HCT116 (cell line): ENCODE measurements at regions not wholly inside any gene's neighbourhood (a gene's known extent, or its start where the extent isn't known, plus 50 kb on each side); places are given as distances from the start of the nearest gene placed in this dataset.

ENCODE experiments used
- ATAC-seq: fragments of 200-7000 bp; cut with Tn5 transposase; 2 replicates; pipeline ENCODE4 v1.9.1; 2020; ENCODE audit warnings: mild to moderate bottlenecking, moderate library complexity
- BruUV-seq: library from RNA; stranded (reverse); fragments of 400-500 nt; replicated peaks from 2 replicates; lab custom pipeline; 2021; lab: Mats Ljungman, UMichigan
- CTCF ChIA-PET: fragments of 300-600 bp; sonication (Branson Sonifier 250); formaldehyde crosslinking; loops from one replicate; lab custom pipeline; 2021; ENCODE audit warnings: antibody characterized with exemption; lab: Charles Lee
- POLR2A ChIA-PET: fragments of 300-600, 350-600 bp; sonication (Branson Sonifier 250); formaldehyde crosslinking; loops from one replicate; lab custom pipeline; 2021; ENCODE audit warnings: antibody characterized with exemption; lab: Charles Lee
- RAD21 ChIA-PET, 2 experiments: fragments of 300-600 bp; sonication (Branson Sonifier 250); formaldehyde crosslinking; loops; one replicate each; lab custom pipeline; 2023; ENCODE audit warnings: low total read pairs in 2 of 2; ENCODE audit not compliant: uncharacterized antibody in 2 of 2, unreplicated experiment in 2 of 2, low non-redundant PET in 1 of 2; lab: Charles Lee
- DNase-seq: peaks from one replicate; pipeline ENCODE4 v3.0.0-alpha.2; 2010; ENCODE audit warnings: low read depth, low spot score
- H2AFZ ChIP-seq: fragments of 200-600 bp; shearing (Covaris generic), sonication (generic); 2 replicates; pipeline ENCODE4 v1.6.1; 2017; ENCODE audit warnings: low read depth, mixed run types, mixed read lengths, antibody characterized with exemption, low read length; ENCODE audit not compliant: poor library complexity, severe bottlenecking
- H3K27ac ChIP-seq: 2 replicates; pipeline ENCODE4 v1.5.1; 2012; ENCODE audit warnings: low read depth, low read length
- H3K27me3 ChIP-seq: fragments of 200-600 bp; sonication (generic); 2 replicates; pipeline ENCODE4 v1.6.1; 2016; ENCODE audit warnings: mixed run types, low read length, mixed read lengths; ENCODE audit not compliant: insufficient read depth
- H3K36me3 ChIP-seq, 2 experiments: fragments of 200-500 bp in 1 of 2; fragments of 200-600 bp in 1 of 2; sonication (Bioruptor generic) in 1 of 2; sonication (generic) in 1 of 2; 2 replicates each; pipeline versions ENCODE4 v1.5.1 to v1.6.1; 2014 to 2016; ENCODE audit warnings: low read length in 2 of 2, inconsistent platforms in 1 of 2, mixed read lengths in 1 of 2, mixed run types in 1 of 2; ENCODE audit not compliant: insufficient read depth in 2 of 2, control insufficient read depth in 1 of 2
- H3K4me1 ChIP-seq, 2 experiments: fragments of 200-600 bp in 1 of 2; sonication (generic) in 1 of 2; 2 replicates each; pipeline versions ENCODE4 v1.5.1 to v1.6.1; 2012 to 2017; ENCODE audit warnings: low read length in 2 of 2, inconsistent platforms in 1 of 2, mild to moderate bottlenecking in 1 of 2, mixed read lengths in 1 of 2, mixed run types in 1 of 2, moderate library complexity in 1 of 2; ENCODE audit not compliant: insufficient read depth in 2 of 2, control insufficient read depth in 1 of 2
- H3K4me2 ChIP-seq: fragments of 200-600 bp; sonication (generic); 2 replicates; pipeline ENCODE4 v1.6.1; 2017; ENCODE audit warnings: mixed run types, low read length, mixed read lengths
- H3K4me3 ChIP-seq, 2 experiments: fragments of 200-600 bp in 1 of 2; sonication (generic) in 1 of 2; replicated peaks in 1 of 2; 2 replicates each; pipeline ENCODE4 v1.5.1; 2011 to 2016; ENCODE audit warnings: low read length in 2 of 2, control low read depth in 1 of 2, low read depth in 1 of 2, mild to moderate bottlenecking in 1 of 2, mixed read lengths in 1 of 2, mixed run types in 1 of 2
- H3K79me2 ChIP-seq: fragments of 200-600 bp; sonication (generic); 2 replicates; pipeline ENCODE4 v1.6.1; 2017; ENCODE audit warnings: mild to moderate bottlenecking, mixed run types, low read length, moderate library complexity, mixed read lengths; ENCODE audit not compliant: insufficient read depth
- H3K9ac ChIP-seq: fragments of 200-600 bp; sonication (generic); 2 replicates; pipeline ENCODE4 v1.6.1; 2016; ENCODE audit warnings: low read length, mixed read lengths
- H3K9me2 ChIP-seq: fragments of 200-600 bp; sonication (generic), shearing (Covaris generic); 2 replicates; pipeline ENCODE4 v1.6.1; 2017; ENCODE audit warnings: mixed run types, mild to moderate bottlenecking, moderate library complexity; ENCODE audit not compliant: insufficient read depth
- H3K9me3 ChIP-seq, 2 experiments: fragments of 200-500 bp in 1 of 2; fragments of 200-600 bp in 1 of 2; sonication (Bioruptor generic) in 1 of 2; sonication (generic) in 1 of 2; 2 replicates each; pipeline ENCODE4 v1.6.1; 2014 to 2017; ENCODE audit warnings: low read length in 2 of 2, mixed read lengths in 2 of 2, inconsistent platforms in 1 of 2, low read depth in 1 of 2, mild to moderate bottlenecking in 1 of 2, mixed run types in 1 of 2, moderate library complexity in 1 of 2; ENCODE audit not compliant: control insufficient read depth in 1 of 2, insufficient read depth in 1 of 2
- H4K20me1 ChIP-seq: fragments of 200-600 bp; sonication (generic), shearing (Covaris generic); 2 replicates; pipeline ENCODE4 v1.6.1; 2017; ENCODE audit warnings: mixed run types, mild to moderate bottlenecking, moderate library complexity; ENCODE audit not compliant: insufficient read depth
- CEBPB ChIP-seq: IDR thresholded peaks from 2 replicates; pipeline ENCODE4 v1.6.1; 2012; ENCODE audit warnings: low read depth
- EGR1 ChIP-seq: IDR thresholded peaks from 2 replicates; pipeline ENCODE4 v1.6.1; 2012; ENCODE audit warnings: low read depth
- EZH2phosphoT487 ChIP-seq: fragments of 200-600 bp; IDR thresholded peaks from 2 replicates; pipeline ENCODE4 v1.6.1; 2018; ENCODE audit warnings: antibody characterized with exemption, borderline replicate concordance
- RAD21 ChIP-seq: IDR thresholded peaks from 2 replicates; pipeline ENCODE4 v1.6.1; 2012; ENCODE audit warnings: low read depth, mild to moderate bottlenecking
- SIN3A ChIP-seq: IDR thresholded peaks from 2 replicates; pipeline ENCODE4 v1.6.1; 2012; ENCODE audit warnings: low read depth
- SP1 ChIP-seq: IDR thresholded peaks from 2 replicates; pipeline ENCODE4 v1.6.1; 2012; ENCODE audit warnings: low read depth
- TCF7L2 ChIP-seq: IDR thresholded peaks from 2 replicates; pipeline ENCODE4 v1.7.0; 2011; ENCODE audit warnings: borderline replicate concordance, inconsistent platforms; ENCODE audit not compliant: insufficient read depth, insufficient read length; ENCODE audit errors: extremely low read depth
- ZNF274 ChIP-seq: fragments of 200-500 bp; sonication (Bioruptor generic); IDR thresholded peaks from 2 replicates; pipeline ENCODE4 v1.6.1; 2014; ENCODE audit warnings: mild to moderate bottlenecking, low read depth, low read length, inconsistent platforms
- intact Hi-C: fragments of 100-400 bp; cut with micrococcal nuclease; formaldehyde crosslinking; loops from 2 replicates; pipeline ENCODE4 v1.10.0; 2022
- TF ChIP-seq, protein P1 (sequence below), 3 experiments: fragments of 200-600 bp in 1 of 3; sonication (generic) in 1 of 3; IDR thresholded peaks in 2 of 3; conservative IDR thresholded peaks in 1 of 3; 2 replicates each; pipeline ENCODE4 v1.5.1; 2012 to 2017; ENCODE audit warnings: low read depth in 2 of 3, low read length in 2 of 3, antibody characterized with exemption in 1 of 3, borderline replicate concordance in 1 of 3, control low read depth in 1 of 3, mild to moderate bottlenecking in 1 of 3, mixed read lengths in 1 of 3, mixed run types in 1 of 3, moderate library complexity in 1 of 3; ENCODE audit not compliant: insufficient read depth in 1 of 3

DNA sequence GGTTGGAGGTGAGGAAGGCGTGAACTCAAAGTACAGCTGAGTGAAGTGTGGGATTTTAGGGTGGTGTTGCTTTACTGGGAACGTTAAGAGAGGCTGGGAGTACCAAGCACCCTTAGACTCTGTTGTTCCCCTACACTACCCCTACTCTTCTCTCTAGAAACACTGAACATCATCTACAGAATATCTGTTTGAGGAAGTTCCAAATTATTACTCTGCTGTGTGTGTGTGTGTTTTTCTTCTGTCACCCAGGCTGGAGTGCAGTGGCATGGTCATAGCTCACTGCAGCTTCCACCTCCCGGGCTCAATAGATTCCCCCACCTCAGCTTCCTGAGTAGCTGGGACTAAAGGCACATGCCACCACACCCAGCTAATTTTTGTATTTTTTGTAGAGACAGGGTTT, 76.7 kb upstream of the AP1S2 start (continued):
- TF ChIP-seq TCF7L2 (no peak), EGR1 (no peak), CEBPB (no peak), SP1 (no peak), ZNF274 (no peak), EZH2phosphoT487 (no peak)
- TF ChIP-seq, protein P1, sequence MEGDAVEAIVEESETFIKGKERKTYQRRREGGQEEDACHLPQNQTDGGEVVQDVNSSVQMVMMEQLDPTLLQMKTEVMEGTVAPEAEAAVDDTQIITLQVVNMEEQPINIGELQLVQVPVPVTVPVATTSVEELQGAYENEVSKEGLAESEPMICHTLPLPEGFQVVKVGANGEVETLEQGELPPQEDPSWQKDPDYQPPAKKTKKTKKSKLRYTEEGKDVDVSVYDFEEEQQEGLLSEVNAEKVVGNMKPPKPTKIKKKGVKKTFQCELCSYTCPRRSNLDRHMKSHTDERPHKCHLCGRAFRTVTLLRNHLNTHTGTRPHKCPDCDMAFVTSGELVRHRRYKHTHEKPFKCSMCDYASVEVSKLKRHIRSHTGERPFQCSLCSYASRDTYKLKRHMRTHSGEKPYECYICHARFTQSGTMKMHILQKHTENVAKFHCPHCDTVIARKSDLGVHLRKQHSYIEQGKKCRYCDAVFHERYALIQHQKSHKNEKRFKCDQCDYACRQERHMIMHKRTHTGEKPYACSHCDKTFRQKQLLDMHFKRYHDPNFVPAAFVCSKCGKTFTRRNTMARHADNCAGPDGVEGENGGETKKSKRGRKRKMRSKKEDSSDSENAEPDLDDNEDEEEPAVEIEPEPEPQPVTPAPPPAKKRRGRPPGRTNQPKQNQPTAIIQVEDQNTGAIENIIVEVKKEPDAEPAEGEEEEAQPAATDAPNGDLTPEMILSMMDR (IDR thresholded peaks at IDR 0.05 in 2 of 3, conservative IDR thresholded peaks at IDR 0.05 in 1 of 3; ENCODE audit: borderline replicate concordance in 1 of 3, insufficient read depth in 1 of 3, low read depth in 2 of 3, low read length in 2 of 3), result no peak
- TF ChIP-seq, all 23 proteins: peak for 0

DNA sequence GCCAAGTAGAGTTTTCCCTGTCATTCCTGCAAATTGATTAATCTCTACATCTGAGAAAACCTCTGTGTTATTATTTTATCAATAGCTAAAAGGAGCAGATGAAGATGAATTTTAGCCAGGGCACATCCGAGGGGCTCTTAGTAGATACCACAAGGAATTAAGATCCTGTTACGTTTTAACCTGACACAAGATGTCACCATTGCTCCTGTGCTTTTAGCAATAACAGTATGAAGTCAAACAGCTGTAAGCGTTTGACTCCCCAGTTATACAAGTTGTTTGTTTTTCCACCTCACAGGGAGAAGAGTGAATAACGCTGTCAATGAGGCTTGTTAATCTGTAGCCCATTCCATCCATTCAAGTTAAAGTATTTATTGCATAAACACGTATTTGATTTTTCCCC, 76.0 kb upstream of the AP1S2 start:
- intact Hi-C loops, result loop anchor here (2.0 to 10.0 kb wide), 3 partner anchors 282 to 740 kb away; no protein-coding TSS in a partner anchor
- ATAC-seq (peak; percentile 63; the same call in 1 of the 2 replicates), DNase-seq (no peak)
- Histone ChIP-seq H3K36me3 (no peaks in the 10 kb centered on the region), H3K9me2 (no peaks in the 10 kb centered on the region), H3K79me2 (no peaks in the 10 kb centered on the region), H3K4me2 (no peak overlapping the region), H3K4me3 (no peak overlapping the region), H3K9ac (no peak overlapping the region), H4K20me1 (no peaks in the 10 kb centered on the region), H3K9me3 (no peaks in the 10 kb centered on the region), H3K27ac (no peak overlapping the region), H3K27me3 (no peaks in the 10 kb centered on the region), H2AFZ (no peak overlapping the region), H3K4me1 (no peaks in the 10 kb centered on the region)
- ChIA-PET POLR2A (no interaction called here), RAD21 (interaction anchor here (0.8 to 1.3 kb wide), 2 partner anchors 281 to 282 kb away, joined by 3 read pairs; no protein-coding TSS in a partner anchor), CTCF (interaction anchor here (1.1 to 1.6 kb wide), 5 partner anchors 42 to 514 kb away, joined by 4 to 12 read pairs (median 4); partner anchors contain the start of gene GRPR)
- no TSS peak for BruUV-seq
- TF ChIP-seq TCF7L2 (no peak), SIN3A (no peak), RAD21 (peak; percentile 61)
- TF ChIP-seq, protein P1 (IDR thresholded peaks at IDR 0.05 in 2 of 3, conservative IDR thresholded peaks at IDR 0.05 in 1 of 3; ENCODE audit: borderline replicate concordance in 1 of 3, insufficient read depth in 1 of 3, low read depth in 2 of 3, low read length in 2 of 3), result peak in 2 of 3 experiments; percentile 23 to 31; a peak in 2 of 6 replicates
